Brain microvascular endothelial cell (primary cell): ENCODE measurements at regions not wholly inside any gene's neighbourhood (a gene's known extent, or its start where the extent isn't known, plus 50 kb on each side); places are given as distances from the start of the nearest gene placed in this dataset.

Source experiments
- DNase-seq: peaks from one replicate; pipeline ENCODE4 v3.0.0-alpha.2; 2020
- H3K27ac ChIP-seq: fragments of 250-450 bp; sonication (Bioruptor Pico); 2 replicates; pipeline ENCODE4 v1.5.1; 2020; ENCODE audit warnings: mild to moderate bottlenecking, moderate library complexity
- H3K27me3 ChIP-seq: fragments of 250-450 bp; sonication (Bioruptor Pico); replicated peaks from 2 replicates; pipeline ENCODE4 v1.5.1; 2020; ENCODE audit warnings: mild to moderate bottlenecking
- H3K36me3 ChIP-seq: fragments of 250-450 bp; sonication (Bioruptor Pico); replicated peaks from 2 replicates; pipeline ENCODE4 v1.5.1; 2020; ENCODE audit warnings: mild to moderate bottlenecking
- H3K4me3 ChIP-seq: 2 replicates; pipeline ENCODE4 v1.5.1; 2011; ENCODE audit warnings: low read depth, mild to moderate bottlenecking, control low read depth, low read length, moderate library complexity
- in situ Hi-C: cut with HindIII; loops from 2 replicates; pipeline ENCODE4 v1.10.0; 2017; ENCODE audit warnings: low sequenced_read_pairs, low pct_ligation_motif_present
- TF ChIP-seq, protein P1 (sequence below): IDR thresholded peaks from 2 replicates; pipeline ENCODE4 v1.5.1; 2011; ENCODE audit warnings: low read depth, mild to moderate bottlenecking, moderate library complexity, low read length, control low read depth, inconsistent platforms; ENCODE audit errors: missing control alignments

DNA sequence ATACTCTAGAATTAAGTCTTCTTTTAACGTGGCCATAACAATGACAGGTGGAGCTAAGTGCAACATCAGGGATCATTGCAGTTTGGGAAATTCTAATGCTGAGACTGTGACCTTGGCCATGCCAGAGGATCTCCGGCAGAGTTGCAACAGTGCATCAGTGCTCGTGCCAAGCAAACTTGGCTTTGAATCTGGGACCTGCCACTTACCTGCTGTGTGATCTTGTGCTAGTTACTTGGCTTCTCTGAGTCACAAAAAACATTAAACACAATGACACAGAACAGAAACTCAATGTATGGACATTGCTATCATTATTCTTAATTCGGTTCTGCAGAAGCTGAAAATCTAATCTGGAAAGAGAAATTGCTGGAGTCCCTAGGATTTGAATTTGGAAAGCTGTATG lies 435.5 kb upstream of the CCL2 start:
- Histone ChIP-seq H3K36me3 (no peaks in the 10 kb centered on the region), H3K27ac (no peak overlapping the region), H3K27me3 (no peaks in the 10 kb centered on the region), H3K4me3 (no peak overlapping the region)
- no peak for DNase-seq
- in situ Hi-C loops, result no loop called here
- TF ChIP-seq, protein P1, sequence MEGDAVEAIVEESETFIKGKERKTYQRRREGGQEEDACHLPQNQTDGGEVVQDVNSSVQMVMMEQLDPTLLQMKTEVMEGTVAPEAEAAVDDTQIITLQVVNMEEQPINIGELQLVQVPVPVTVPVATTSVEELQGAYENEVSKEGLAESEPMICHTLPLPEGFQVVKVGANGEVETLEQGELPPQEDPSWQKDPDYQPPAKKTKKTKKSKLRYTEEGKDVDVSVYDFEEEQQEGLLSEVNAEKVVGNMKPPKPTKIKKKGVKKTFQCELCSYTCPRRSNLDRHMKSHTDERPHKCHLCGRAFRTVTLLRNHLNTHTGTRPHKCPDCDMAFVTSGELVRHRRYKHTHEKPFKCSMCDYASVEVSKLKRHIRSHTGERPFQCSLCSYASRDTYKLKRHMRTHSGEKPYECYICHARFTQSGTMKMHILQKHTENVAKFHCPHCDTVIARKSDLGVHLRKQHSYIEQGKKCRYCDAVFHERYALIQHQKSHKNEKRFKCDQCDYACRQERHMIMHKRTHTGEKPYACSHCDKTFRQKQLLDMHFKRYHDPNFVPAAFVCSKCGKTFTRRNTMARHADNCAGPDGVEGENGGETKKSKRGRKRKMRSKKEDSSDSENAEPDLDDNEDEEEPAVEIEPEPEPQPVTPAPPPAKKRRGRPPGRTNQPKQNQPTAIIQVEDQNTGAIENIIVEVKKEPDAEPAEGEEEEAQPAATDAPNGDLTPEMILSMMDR, result no peak

- no peak overlapping the region for H3K27ac ChIP-seq
- no peak overlapping the region for H3K4me3 ChIP-seq
- in situ Hi-C loops, result no loop called here
- H3K27me3 ChIP-seq, result no peaks in the 10 kb centered on the region
- DNase-seq, result no peak
- no peaks in the 10 kb centered on the region for H3K36me3 ChIP-seq
- TF ChIP-seq, protein P1, result no peak
Measured at GRCh38 chr17:33832262-33832661, 422.8 kb upstream of the CCL2 start.

DNA sequence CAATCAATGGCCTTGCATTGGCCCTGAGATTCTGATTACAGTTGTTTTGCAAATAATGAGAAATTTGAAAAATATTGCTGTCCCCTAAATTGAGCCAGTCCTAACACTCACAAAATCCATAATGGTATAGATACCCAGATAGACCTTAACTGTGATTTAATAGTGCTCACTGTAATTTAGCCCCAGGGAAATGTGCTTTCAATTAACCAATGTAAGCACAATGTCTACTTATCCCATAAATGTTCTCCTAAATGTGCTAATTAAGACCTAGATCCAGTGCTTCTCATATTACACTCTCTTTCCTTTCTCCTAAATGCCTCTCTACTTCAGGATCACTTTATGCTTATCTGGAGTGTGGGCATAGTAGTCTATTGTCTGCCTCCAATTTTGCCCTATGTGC lies 417.8 kb upstream of the CCL2 start:
- no peak for DNase-seq
- TF ChIP-seq, protein P1, result no peak
- H3K27me3 ChIP-seq, result no peaks in the 10 kb centered on the region
- in situ Hi-C loops, result no loop called here
- no peaks in the 10 kb centered on the region for H3K36me3 ChIP-seq
- no peak overlapping the region for H3K27ac ChIP-seq
- H3K4me3 ChIP-seq, result no peak overlapping the region

GRCh38 chr17:33838281-33838680 lies 416.8 kb upstream of the CCL2 start:
- no peaks in the 10 kb centered on the region for H3K27me3 ChIP-seq
- no peak for DNase-seq
- H3K36me3 ChIP-seq, result no peaks in the 10 kb centered on the region
- TF ChIP-seq, protein P1, result no peak
- H3K4me3 ChIP-seq, result no peak overlapping the region
- no peak overlapping the region for H3K27ac ChIP-seq
- in situ Hi-C loops, result no loop called here

DNA sequence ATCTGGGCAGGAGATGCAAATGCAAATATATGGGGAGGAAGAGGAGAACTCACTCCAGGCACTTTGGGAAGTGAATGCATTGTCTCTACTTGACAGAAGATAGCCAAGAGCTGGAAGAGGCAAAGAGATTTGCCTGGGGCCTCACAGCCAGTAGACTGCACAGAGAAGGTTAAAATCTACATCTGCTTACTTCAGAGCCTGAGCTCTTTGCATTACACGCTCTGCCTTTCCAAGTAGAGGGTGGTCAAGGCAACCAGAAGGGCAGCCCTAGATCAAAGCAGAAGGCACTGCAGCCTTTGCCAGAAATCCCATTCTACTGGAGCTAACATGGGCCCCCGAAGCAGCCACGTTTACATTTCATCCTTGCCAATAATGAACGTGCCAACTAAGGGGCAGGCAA lies 407.2 kb upstream of the CCL2 start:
- in situ Hi-C loops, result no loop called here
- TF ChIP-seq, protein P1, result no peak
- H3K4me3 ChIP-seq, result no peak overlapping the region

GRCh38 chr17:33848433-33848832 lies 406.7 kb upstream of the CCL2 start:
- Histone ChIP-seq H3K27ac (no peak overlapping the region), H3K4me3 (no peak overlapping the region), H3K36me3 (no peaks in the 10 kb centered on the region), H3K27me3 (no peaks in the 10 kb centered on the region)
- DNase-seq, result no peak
- TF ChIP-seq, protein P1, result no peak
- in situ Hi-C loops, result no loop called here

More for the DNA sequence above, 407.2 kb upstream of the CCL2 start:
- Histone ChIP-seq H3K27me3 (no peaks in the 10 kb centered on the region), H3K27ac (no peak overlapping the region), H3K36me3 (no peaks in the 10 kb centered on the region)
- no peak for DNase-seq
